ENCODE measurements at regions not wholly inside any gene's neighbourhood (a gene's known extent, or its start where the extent isn't known, plus 50 kb on each side); places are given as distances from the start of the nearest gene placed in this dataset.

DNA sequence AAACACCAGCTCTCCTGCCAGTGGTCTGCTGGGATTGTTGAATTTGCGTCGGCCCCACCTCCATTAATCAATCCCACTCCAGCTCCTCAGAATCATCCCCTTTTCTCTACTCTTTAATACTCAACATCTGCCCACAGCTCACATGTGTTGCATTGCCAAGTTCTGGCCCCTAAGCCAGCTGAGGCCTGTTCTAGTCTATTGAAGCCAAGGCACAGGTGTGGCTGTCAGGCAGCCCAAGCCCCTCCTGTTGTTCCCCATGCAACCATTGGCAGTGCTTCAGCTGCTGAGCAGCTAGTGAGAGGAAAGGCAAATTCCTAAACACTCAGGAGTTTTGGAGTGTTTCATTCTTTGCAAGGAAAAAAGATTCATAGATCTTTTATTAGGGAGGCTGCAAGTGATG lies 128.0 kb upstream of the NT5E start:
- TF ChIP-seq SIN3A (IDR thresholded peaks at IDR 0.05; ENCODE audit: borderline replicate concordance, insufficient read depth, low read depth, low read length) (no peak), POLR2AphosphoS5 (IDR thresholded peaks at IDR 0.05; ENCODE audit: low read depth, low read length) (no peak)
- TF ChIP-seq, protein P1, sequence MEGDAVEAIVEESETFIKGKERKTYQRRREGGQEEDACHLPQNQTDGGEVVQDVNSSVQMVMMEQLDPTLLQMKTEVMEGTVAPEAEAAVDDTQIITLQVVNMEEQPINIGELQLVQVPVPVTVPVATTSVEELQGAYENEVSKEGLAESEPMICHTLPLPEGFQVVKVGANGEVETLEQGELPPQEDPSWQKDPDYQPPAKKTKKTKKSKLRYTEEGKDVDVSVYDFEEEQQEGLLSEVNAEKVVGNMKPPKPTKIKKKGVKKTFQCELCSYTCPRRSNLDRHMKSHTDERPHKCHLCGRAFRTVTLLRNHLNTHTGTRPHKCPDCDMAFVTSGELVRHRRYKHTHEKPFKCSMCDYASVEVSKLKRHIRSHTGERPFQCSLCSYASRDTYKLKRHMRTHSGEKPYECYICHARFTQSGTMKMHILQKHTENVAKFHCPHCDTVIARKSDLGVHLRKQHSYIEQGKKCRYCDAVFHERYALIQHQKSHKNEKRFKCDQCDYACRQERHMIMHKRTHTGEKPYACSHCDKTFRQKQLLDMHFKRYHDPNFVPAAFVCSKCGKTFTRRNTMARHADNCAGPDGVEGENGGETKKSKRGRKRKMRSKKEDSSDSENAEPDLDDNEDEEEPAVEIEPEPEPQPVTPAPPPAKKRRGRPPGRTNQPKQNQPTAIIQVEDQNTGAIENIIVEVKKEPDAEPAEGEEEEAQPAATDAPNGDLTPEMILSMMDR (IDR thresholded peaks at IDR 0.05), result no peak
- TF ChIP-seq, protein P2, sequence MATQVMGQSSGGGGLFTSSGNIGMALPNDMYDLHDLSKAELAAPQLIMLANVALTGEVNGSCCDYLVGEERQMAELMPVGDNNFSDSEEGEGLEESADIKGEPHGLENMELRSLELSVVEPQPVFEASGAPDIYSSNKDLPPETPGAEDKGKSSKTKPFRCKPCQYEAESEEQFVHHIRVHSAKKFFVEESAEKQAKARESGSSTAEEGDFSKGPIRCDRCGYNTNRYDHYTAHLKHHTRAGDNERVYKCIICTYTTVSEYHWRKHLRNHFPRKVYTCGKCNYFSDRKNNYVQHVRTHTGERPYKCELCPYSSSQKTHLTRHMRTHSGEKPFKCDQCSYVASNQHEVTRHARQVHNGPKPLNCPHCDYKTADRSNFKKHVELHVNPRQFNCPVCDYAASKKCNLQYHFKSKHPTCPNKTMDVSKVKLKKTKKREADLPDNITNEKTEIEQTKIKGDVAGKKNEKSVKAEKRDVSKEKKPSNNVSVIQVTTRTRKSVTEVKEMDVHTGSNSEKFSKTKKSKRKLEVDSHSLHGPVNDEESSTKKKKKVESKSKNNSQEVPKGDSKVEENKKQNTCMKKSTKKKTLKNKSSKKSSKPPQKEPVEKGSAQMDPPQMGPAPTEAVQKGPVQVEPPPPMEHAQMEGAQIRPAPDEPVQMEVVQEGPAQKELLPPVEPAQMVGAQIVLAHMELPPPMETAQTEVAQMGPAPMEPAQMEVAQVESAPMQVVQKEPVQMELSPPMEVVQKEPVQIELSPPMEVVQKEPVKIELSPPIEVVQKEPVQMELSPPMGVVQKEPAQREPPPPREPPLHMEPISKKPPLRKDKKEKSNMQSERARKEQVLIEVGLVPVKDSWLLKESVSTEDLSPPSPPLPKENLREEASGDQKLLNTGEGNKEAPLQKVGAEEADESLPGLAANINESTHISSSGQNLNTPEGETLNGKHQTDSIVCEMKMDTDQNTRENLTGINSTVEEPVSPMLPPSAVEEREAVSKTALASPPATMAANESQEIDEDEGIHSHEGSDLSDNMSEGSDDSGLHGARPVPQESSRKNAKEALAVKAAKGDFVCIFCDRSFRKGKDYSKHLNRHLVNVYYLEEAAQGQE (IDR thresholded peaks at IDR 0.05; ENCODE audit: insufficient read depth in 1 of 2, low read depth in 2 of 2, low read length in 1 of 2), result no peak
